ENCODE measurements at regions not wholly inside any gene's neighbourhood (a gene's known extent, or its start where the extent isn't known, plus 50 kb on each side); places are given as distances from the start of the nearest gene placed in this dataset.

- intact Hi-C loops (cut with DNase I), result no loop called here
- Histone ChIP-seq H3K4me1 (peaks cover 0 to 16% (median 10%) of the 10 kb centered on the region in 4 donors), H3K9me3 (no peaks in the 10 kb centered on the region), H3K4me3 (no peak overlapping the region), H3K36me3 (no peaks in the 10 kb centered on the region), H3K27ac (no peak overlapping the region), H3K27me3 (no peaks in the 10 kb centered on the region)
- DNase-seq, result peak; percentile 30
- WGBS, 2 donors, result 80 to 85% methylated on average over 21 of the region's 21 CpGs
- TF ChIP-seq EP300 (IDR thresholded peaks at IDR 0.05) (no peak), POLR2AphosphoS5 (IDR thresholded peaks at IDR 0.05) (no peak)
Observed at GRCh38 chr6:170043150-170043819, 247.6 kb downstream of the DLL1 start.

- peak; percentile 49 for DNase-seq
- H3K27me3 ChIP-seq, result no peaks in the 10 kb centered on the region
- H3K4me1 ChIP-seq, result peaks cover 0 to 14% (median 10%) of the 10 kb centered on the region in 4 donors
- H3K4me3 ChIP-seq, result no peak overlapping the region
- 84 to 94% methylated on average over 13 of the region's 13 CpGs for WGBS, 2 donors
- H3K36me3 ChIP-seq, result no peaks in the 10 kb centered on the region
- intact Hi-C loops (cut with DNase I), result no loop called here
- no peak for TF ChIP-seq CTCF (IDR thresholded peaks at IDR 0.05)
- no peak for TF ChIP-seq EP300 (IDR thresholded peaks at IDR 0.05)
- TF ChIP-seq POLR2A (IDR thresholded peaks at IDR 0.05), result no peak
- TF ChIP-seq POLR2AphosphoS5 (IDR thresholded peaks at IDR 0.05), result no peak
- H3K27ac ChIP-seq, result no peak overlapping the region
- H3K9me3 ChIP-seq, result no peaks in the 10 kb centered on the region
Observed at GRCh38 chr6:170042596-170043118, 248.2 kb downstream of the DLL1 start.

GRCh38 chr6:170042123-170042522, 248.8 kb downstream of the DLL1 start:
- Histone ChIP-seq H3K27me3 (no peaks in the 10 kb centered on the region), H3K9me3 (no peaks in the 10 kb centered on the region), H3K36me3 (no peaks in the 10 kb centered on the region), H3K27ac (no peak overlapping the region), H3K4me1 (peaks cover 0 to 14% (median 10%) of the 10 kb centered on the region in 4 donors), H3K4me3 (no peak overlapping the region)
- 71 to 78% methylated on average over 4 of the region's 4 CpGs for WGBS, 2 donors
- intact Hi-C loops (cut with DNase I), result no loop called here
- TF ChIP-seq CTCF (IDR thresholded peaks at IDR 0.05) (no peak), POLR2AphosphoS5 (IDR thresholded peaks at IDR 0.05) (no peak), POLR2A (IDR thresholded peaks at IDR 0.05) (no peak), EP300 (IDR thresholded peaks at IDR 0.05) (no peak)
- no peak for DNase-seq

- intact Hi-C loops (cut with DNase I), result no loop called here
- Histone ChIP-seq H3K4me3 (no peak overlapping the region), H3K27me3 (no peaks in the 10 kb centered on the region), H3K4me1 (peaks cover 0 to 10% (median 7%) of the 10 kb centered on the region in 4 donors), H3K36me3 (no peaks in the 10 kb centered on the region), H3K27ac (no peak overlapping the region), H3K9me3 (no peaks in the 10 kb centered on the region)
- DNase-seq, result peak; percentile 51
- TF ChIP-seq EP300 (IDR thresholded peaks at IDR 0.05) (no peak), POLR2AphosphoS5 (IDR thresholded peaks at IDR 0.05) (no peak), CTCF (IDR thresholded peaks at IDR 0.05) (no peak), POLR2A (IDR thresholded peaks at IDR 0.05) (no peak)
- WGBS, 2 donors, result 87 to 89% methylated on average over 6 of the region's 6 CpGs
Observed at GRCh38 chr6:170041526-170041925, 249.4 kb downstream of the DLL1 start.

GRCh38 chr6:170040906-170041305, 250.0 kb downstream of the DLL1 start:
- H3K4me3 ChIP-seq, result no peak overlapping the region
- intact Hi-C loops (cut with DNase I), result no loop called here
- H3K9me3 ChIP-seq, result no peaks in the 10 kb centered on the region
- DNase-seq, result no peak
- WGBS, 2 donors, result 74 to 87% methylated on average over 5 of the region's 5 CpGs
- H3K27me3 ChIP-seq, result no peaks in the 10 kb centered on the region
- no peaks in the 10 kb centered on the region for H3K36me3 ChIP-seq
- no peak overlapping the region for H3K27ac ChIP-seq
- peaks cover 0 to 4% (median under 1%) of the 10 kb centered on the region in 4 donors for H3K4me1 ChIP-seq
- no peak for TF ChIP-seq POLR2A (IDR thresholded peaks at IDR 0.05)
- no peak for TF ChIP-seq EP300 (IDR thresholded peaks at IDR 0.05)
- no peak for TF ChIP-seq POLR2AphosphoS5 (IDR thresholded peaks at IDR 0.05)
- no peak for TF ChIP-seq CTCF (IDR thresholded peaks at IDR 0.05)
